HG03095 (cell line): ENCODE measurements at regions not wholly inside any gene's neighbourhood (a gene's known extent, or its start where the extent isn't known, plus 50 kb on each side); places are given as distances from the start of the nearest gene placed in this dataset.

Experiments used
- ATAC-seq: cut with Tn5 transposase; IDR thresholded peaks from one replicate; pipeline ENCODE4 v1.9.1; 2021; ENCODE audit warnings: moderate library complexity; ENCODE audit not compliant: unreplicated experiment

- no peak for ATAC-seq
Observed at GRCh38 chr10:129322933-129323820, 143.9 kb upstream of the MGMT start.

- ATAC-seq: no peak
Observed at GRCh38 chr10:129323879-129324278, 143.2 kb upstream of the MGMT start.

GRCh38 chr10:129325893-129326292 is 141.1 kb upstream of the MGMT start:
- ATAC-seq: no peak

- ATAC-seq: no peak
Observed at GRCh38 chr10:129328546-129328945, 138.5 kb upstream of the MGMT start.

GRCh38 chr10:129329385-129330055 is 137.5 kb upstream of the MGMT start:
- ATAC-seq: no peak

- ATAC-seq: no peak
Observed at GRCh38 chr10:129330211-129330610, 136.8 kb upstream of the MGMT start.

- ATAC-seq: no peak
Observed at GRCh38 chr10:129331207-129331838, 135.7 kb upstream of the MGMT start.

- ATAC-seq: no peak
Observed at GRCh38 chr10:129331839-129332220, 135.2 kb upstream of the MGMT start.

- ATAC-seq: no peak
Observed at GRCh38 chr10:129332476-129332875, 134.6 kb upstream of the MGMT start.

- ATAC-seq: no peak
Observed at GRCh38 chr10:129333706-129334105, 133.3 kb upstream of the MGMT start.

- ATAC-seq: no peak
Observed at GRCh38 chr10:129334266-129334665, 132.8 kb upstream of the MGMT start.

GRCh38 chr10:129335396-129335795 is 131.6 kb upstream of the MGMT start:
- ATAC-seq: no peak

- ATAC-seq: no peak
Observed at GRCh38 chr10:129335942-129336341, 131.1 kb upstream of the MGMT start.

GRCh38 chr10:129339191-129339590 is 127.8 kb upstream of the MGMT start:
- no peak for ATAC-seq

GRCh38 chr10:129339841-129340240 is 127.2 kb upstream of the MGMT start:
- no peak for ATAC-seq

GRCh38 chr10:129341087-129341486 is 126.0 kb upstream of the MGMT start:
- ATAC-seq: no peak

GRCh38 chr10:129342385-129342784 is 124.7 kb upstream of the MGMT start:
- ATAC-seq: no peak

GRCh38 chr10:129343141-129343540 is 123.9 kb upstream of the MGMT start:
- no peak for ATAC-seq

GRCh38 chr10:129344103-129344502 is 122.9 kb upstream of the MGMT start:
- ATAC-seq: no peak

GRCh38 chr10:129344731-129345355 is 122.2 kb upstream of the MGMT start:
- ATAC-seq: no peak

- ATAC-seq: no peak
Observed at GRCh38 chr10:129345763-129346162, 121.3 kb upstream of the MGMT start.
